HG03045 (cell line): ENCODE measurements at regions not wholly inside any gene's neighbourhood (a gene's known extent, or its start where the extent isn't known, plus 50 kb on each side); places are given as distances from the start of the nearest gene placed in this dataset.
"Not testable (repeated sequence)": the region's sequence is repeated elsewhere in the genome, so short reads cannot be mapped to it uniquely, and the experiment has no call there.

Experiments used
- ATAC-seq: cut with Tn5 transposase; IDR thresholded peaks from one replicate; pipeline ENCODE4 v1.9.1; 2021; ENCODE audit warnings: mild to moderate bottlenecking, moderate library complexity; ENCODE audit not compliant: unreplicated experiment

- no peak for ATAC-seq
Measured at GRCh38 chr2:138267161-138267901, 234.2 kb upstream of the SPOPL start.

GRCh38 chr2:138267902-138268254, 233.7 kb upstream of the SPOPL start:
- ATAC-seq: no peak

DNA sequence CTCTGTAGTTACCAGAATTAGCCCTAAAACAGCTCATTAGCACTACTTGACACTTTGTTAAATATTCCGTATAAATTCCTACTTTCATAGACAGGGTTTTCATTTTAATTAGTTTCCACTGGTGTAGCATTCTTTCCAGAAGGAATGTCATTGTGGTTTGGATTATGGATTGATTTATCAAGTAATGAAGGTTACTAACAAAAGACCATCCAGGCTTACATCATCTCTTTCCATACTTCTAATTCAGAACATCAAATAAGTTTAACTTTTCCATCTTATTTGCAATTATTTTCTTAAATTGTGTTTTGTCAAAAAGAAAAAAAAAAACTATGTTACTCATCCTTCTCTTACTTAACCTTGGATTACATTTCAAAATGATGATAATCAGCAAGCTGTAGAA, 231.8 kb upstream of the SPOPL start:
- ATAC-seq: no peak

- ATAC-seq: no peak
Measured at GRCh38 chr2:138271467-138271866, 230.1 kb upstream of the SPOPL start.

DNA sequence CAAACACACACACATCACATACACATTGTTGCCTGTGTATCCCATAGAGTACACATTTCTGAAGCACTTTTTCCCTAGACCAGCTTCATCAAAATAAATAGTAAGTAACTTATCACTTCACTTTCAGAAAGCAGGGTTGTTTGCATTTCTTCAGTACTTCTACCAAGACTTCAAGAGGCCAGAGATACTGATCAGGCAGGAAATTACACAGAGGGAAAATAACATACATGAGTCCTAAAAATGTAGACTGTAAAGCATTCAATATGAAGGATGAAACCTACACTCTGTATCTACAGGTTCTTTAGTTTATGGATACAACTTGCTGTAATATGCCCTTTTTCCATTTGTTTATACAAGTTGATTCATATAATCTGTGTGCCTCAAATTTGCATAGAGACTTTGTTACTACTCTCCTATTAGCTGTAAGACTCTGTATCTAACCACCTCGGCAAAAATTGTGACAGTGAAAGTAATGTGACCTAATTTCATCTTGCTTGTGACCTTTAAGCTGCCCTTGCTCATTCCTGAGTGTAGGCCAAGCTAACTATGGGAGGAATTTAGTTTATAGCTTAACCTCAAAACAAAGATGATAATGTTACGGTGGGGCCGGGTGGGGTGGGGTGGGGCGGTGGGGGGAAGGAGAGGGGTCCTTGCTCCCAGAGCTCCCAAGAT, 228.9 kb upstream of the SPOPL start:
- no peak for ATAC-seq

DNA sequence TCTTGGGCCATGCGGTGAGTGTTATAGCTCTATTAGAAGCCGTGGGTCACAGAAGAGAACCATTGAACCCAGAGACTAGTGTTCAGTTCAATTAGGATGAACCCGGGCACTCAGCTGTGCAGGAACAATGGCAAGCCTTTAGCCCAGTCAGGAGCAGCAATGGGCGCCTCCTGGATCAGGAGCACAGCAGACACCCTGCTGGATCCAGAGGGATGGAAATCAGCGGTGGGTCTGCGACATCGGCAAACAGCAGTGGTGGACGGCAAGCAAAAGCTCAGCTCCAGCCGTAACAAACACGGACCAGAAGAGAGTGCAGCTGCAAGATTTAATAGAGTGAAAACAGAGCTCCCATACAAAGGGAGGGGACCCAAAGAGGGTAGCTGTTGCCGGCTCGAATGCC, 228.3 kb upstream of the SPOPL start:
- not testable (repeated sequence) for ATAC-seq

DNA sequence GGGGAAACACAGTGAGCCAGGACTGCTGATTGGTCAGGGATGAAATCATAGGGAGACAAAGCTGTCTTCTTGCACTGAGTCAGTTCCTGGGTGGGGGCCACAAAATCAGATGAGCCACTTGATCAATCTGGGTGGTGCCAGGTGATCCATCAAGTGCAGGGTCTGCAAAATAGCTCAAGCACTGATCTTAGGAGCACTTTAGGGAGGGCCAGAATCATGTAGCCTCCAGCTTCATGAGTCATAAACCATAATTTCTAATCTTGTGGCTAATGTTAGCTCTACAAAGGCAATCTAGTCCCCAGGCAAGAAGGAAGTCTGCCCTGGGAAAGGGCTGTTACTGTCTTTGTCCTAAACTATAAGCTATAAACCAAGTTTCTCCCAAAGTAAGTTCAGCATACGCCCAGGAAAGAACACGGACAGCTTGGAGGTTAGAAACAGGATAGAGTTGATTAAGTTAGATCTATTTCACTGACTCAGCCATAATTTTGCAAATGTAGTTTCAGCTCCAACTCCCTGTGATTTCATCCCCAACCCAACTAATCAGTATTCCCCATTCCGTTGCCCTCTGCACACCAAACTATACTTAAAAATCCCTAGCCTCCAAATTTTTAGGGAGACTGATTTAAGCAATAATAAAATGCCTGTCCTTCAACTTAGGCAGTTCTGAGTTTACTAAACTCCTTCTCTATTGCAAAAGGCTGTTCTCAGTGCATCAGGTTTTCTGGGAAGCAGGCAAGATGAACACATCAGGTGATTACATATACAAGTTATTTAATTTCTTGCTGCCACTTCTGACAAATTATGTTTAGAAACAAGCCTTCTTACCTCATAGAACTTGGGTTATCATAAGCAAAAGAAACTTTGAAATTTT, 226.9 kb upstream of the SPOPL start:
- ATAC-seq: no peak

DNA sequence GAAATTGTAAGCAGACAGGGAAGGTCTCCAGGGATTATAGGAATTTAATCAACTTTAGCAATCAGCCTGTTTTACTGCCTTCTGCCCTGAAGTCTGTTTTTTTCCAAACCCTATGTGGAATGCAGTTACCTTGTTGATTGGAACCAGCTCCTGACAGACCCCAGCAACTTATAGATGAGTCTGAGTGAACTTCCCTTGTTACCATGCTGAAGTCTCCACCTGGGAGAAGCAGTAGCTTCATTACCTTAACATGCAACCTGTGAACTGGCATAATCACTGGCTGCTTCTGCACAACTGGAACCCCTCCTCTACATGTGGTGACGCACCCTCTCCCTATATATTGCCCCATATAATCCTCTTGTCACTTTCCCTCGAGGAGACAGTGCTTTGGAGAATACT, 226.3 kb upstream of the SPOPL start:
- no peak for ATAC-seq

- no peak for ATAC-seq
Measured at GRCh38 chr2:138275881-138276280, 225.7 kb upstream of the SPOPL start.

- ATAC-seq: no peak
Measured at GRCh38 chr2:138276339-138276738, 225.2 kb upstream of the SPOPL start.

GRCh38 chr2:138277062-138277461, 224.5 kb upstream of the SPOPL start:
- ATAC-seq: no peak

DNA sequence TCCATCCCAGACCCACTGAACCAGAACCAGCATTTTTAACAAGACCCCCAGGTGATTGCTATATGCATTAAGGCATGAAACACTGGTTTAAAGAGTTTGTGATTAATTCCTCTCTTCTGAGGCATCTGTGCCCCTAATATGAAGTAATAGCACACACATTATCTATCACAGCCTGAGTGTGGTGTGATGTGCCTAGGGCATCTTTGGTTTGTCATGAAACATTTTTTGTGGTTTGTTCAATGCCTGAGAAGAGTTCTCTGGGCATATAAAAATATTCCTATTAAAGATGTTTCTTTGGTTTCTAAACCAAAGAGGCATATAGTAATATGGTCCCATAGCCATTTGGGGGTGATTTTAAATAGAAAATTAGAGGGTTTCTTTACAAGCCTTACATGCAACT, 221.7 kb upstream of the SPOPL start:
- no peak for ATAC-seq

GRCh38 chr2:138280999-138281695, 220.4 kb upstream of the SPOPL start:
- ATAC-seq: no peak

DNA sequence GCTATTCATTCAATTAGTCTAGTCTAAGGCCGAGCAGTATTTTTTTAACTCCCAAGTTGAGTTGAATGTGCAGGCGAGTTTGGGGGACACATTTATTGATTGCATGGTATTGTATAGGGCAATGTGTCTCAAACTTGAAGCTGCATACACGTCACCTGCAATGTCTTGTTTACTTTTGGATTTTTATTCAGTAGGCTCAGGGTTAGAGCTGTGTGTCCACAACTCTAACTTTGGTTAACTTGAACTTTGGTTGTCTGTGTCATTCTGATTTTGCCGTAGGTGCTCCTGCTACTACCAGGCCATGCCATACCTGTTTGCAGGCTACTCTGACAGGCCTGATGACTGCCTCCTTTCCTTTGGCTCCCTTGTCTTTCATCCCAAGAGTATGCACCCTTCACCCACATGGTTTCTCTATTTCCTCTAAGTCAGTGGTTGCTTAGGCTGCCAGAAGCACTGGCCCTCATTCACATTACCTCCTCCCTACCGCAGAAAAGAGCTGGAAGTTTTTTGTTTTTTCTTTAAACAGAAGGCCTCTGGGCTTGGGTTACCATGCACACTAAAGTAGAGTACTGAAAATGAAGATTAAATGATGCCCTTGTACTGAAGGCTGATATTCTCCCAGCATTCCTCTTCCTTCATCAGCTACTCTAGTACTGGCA, 219.4 kb upstream of the SPOPL start:
- ATAC-seq: no peak

DNA sequence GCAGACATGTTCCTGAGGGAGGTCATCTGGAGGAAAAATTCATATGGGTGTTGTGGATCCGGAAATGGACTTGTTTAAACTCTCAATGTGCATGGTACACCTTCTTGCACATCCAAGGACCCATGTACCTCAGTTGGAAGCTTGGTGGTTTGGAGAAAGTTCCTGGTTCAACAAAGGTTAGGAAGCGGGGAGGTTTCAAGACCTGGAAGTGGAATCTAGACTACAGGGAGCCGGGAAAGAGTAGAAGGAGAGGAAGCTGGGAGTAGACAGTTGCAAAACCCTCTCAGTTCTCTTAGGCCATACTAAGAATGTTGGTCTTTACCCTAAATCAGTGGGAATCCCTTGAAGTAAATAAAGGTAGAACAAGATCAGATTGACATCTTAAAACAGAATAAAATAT, 209.8 kb upstream of the SPOPL start:
- ATAC-seq: no peak

DNA sequence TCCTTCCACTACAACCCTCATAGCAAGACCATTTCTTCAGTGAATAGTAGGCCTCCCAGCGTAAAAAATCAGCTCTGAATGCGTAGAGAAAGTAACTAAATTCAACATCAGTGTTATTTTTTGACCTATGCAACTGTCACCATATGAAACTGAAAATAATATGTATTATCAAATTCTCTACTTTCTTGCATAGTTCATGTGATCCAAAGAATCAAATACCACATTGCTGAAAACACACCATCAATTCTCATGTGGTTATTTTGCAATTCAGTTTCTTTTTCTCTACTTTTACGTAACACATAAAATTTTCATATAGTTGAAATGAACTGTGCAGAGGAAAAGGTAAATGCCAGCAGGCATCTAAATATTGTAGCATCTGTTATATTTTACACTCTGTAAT, 208.5 kb upstream of the SPOPL start:
- ATAC-seq: no peak

- ATAC-seq: no peak
Measured at GRCh38 chr2:138293549-138293948, 208.0 kb upstream of the SPOPL start.

GRCh38 chr2:138294451-138294850, 207.1 kb upstream of the SPOPL start:
- no peak for ATAC-seq

DNA sequence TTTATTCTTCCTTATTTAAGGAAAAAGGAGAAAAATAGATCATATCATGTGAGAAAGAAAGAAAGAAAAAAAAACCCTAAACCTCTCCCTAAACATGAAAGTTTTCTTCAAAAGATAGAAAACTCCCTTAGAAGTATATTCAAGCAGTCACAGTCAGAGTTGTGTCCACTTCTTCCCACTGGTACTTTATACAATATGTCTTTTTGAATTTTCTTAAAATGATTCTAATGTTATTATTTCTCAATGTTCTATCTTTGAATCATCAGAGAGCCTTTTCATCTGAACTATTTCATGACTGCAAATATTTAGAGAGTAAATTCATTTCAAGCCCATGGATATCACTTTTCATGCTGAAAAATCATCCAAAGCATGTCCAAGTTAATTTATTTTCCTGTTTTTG, 205.2 kb upstream of the SPOPL start:
- no peak for ATAC-seq

DNA sequence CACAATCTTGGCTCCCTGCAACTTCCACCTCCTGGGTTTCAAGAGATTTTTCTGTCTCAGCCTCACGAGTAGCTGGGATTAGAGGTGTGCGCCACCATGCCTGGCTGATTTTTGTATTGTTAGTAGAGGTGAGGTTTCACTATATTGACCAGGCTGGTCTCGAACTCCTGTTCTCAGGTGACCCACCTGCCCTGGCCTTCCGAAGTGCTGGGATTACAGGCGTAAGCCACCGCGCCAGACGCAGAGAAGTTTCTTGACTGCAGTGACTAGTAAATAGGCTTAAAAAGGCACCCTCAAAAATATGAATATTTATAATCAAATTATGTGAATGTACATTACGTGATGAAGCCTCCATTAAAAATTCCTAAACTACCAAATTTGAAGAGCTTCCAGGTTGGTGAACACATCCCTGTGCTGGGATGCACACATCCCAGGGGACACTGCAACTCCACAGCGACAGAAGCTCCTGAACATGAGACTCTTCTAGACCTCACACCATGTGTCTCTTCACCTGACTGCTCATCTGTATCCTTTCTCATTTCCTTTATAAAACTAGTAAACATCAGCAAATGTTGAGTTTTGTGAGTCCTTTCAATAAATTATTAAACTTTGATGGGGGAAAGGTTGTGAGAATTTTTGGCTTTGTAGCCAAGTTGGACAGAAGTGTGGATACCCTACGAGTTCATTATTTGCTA, 203.3 kb upstream of the SPOPL start:
- ATAC-seq: no peak
